Right lobe of liver (tissue), 4 donors: ENCODE measurements at regions not wholly inside any gene's neighbourhood (a gene's known extent, or its start where the extent isn't known, plus 50 kb on each side); places are given as distances from the start of the nearest gene placed in this dataset.

ENCODE experiments used
- POLR2A ChIP-seq: fragments of 450-650 bp; IDR thresholded peaks from one replicate; pipeline ENCODE4 v1.6.1; 2017; ENCODE audit warnings: antibody characterized with exemption, mild to moderate bottlenecking
- TF ChIP-seq, protein P1 (sequence below), 4 donors: fragments of 200-600 bp in 3 of 4; fragments of 450-650 bp in 1 of 4; IDR thresholded peaks; one replicate each; pipeline versions ENCODE4 v1.5.1 to v1.8.0; 2016 to 2022; ENCODE audit warnings: antibody characterized with exemption in 4 of 4, mild to moderate bottlenecking in 2 of 4
- donor health status: DM: no; HTN: no; CAD: no.
- donor health status: DM: no; HTN: no; CAD: no.
- donor health status: DM: no; HTN: yes; CAD: no.

DNA sequence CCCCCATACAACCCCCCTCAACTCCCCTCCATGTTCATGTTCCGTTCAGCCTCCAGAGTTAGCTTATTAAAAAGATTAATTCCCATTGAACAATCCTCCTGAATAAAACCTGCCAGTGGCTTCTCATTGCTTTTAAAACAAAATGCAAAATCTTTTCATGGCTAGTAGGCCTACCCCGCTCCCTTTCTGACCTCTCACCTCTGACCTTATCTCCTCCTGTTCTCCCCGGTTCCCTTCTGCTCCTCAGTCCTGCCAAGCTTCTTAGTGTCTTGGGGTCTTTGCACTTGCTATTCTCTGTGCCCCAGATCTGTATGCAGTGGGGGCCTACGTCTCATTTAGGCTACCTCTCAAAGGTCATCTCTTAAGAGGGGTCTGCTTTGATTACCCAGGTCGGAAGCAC is 64.3 kb downstream of the RHOB start:
- TF ChIP-seq, protein P1, sequence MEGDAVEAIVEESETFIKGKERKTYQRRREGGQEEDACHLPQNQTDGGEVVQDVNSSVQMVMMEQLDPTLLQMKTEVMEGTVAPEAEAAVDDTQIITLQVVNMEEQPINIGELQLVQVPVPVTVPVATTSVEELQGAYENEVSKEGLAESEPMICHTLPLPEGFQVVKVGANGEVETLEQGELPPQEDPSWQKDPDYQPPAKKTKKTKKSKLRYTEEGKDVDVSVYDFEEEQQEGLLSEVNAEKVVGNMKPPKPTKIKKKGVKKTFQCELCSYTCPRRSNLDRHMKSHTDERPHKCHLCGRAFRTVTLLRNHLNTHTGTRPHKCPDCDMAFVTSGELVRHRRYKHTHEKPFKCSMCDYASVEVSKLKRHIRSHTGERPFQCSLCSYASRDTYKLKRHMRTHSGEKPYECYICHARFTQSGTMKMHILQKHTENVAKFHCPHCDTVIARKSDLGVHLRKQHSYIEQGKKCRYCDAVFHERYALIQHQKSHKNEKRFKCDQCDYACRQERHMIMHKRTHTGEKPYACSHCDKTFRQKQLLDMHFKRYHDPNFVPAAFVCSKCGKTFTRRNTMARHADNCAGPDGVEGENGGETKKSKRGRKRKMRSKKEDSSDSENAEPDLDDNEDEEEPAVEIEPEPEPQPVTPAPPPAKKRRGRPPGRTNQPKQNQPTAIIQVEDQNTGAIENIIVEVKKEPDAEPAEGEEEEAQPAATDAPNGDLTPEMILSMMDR (IDR thresholded peaks at IDR 0.05) = no peak
- no peak for TF ChIP-seq POLR2A
